Retinal pigment epithelial cell (primary cell): ENCODE measurements at regions not wholly inside any gene's neighbourhood (a gene's known extent, or its start where the extent isn't known, plus 50 kb on each side); places are given as distances from the start of the nearest gene placed in this dataset.
"Not testable (repeated sequence)": the region's sequence is repeated elsewhere in the genome, so short reads cannot be mapped to it uniquely, and the experiment has no call there.

Source experiments
- DNase-seq: peaks from one replicate; pipeline ENCODE4 v3.0.0-alpha.2; 2010; ENCODE audit warnings: low read depth
- H3K4me3 ChIP-seq: 2 replicates; pipeline ENCODE4 v1.5.1; 2011; ENCODE audit warnings: mild to moderate bottlenecking, low read length, control low read depth, moderate library complexity
- CTCF ChIP-seq: conservative IDR thresholded peaks from 2 replicates; pipeline ENCODE4 v1.5.1; 2011; ENCODE audit warnings: low read depth, low read length, control low read depth, inconsistent platforms

GRCh38 chr4:187668526-187669082 is 327.0 kb upstream of the ZFP42 start:
- H3K4me3 ChIP-seq = no peak overlapping the region
- no peak for DNase-seq
- no peak for TF ChIP-seq CTCF

- not testable (repeated sequence) for H3K4me3 ChIP-seq, DNase-seq
Observed at GRCh38 chr4:187671521-187671920, 324.1 kb upstream of the ZFP42 start.

GRCh38 chr4:187671958-187672357 is 323.6 kb upstream of the ZFP42 start:
- H3K4me3 ChIP-seq = not testable (repeated sequence)

GRCh38 chr4:187672526-187672925 is 323.0 kb upstream of the ZFP42 start:
- H3K4me3 ChIP-seq, DNase-seq: not testable (repeated sequence)

More at GRCh38 chr4:187671958-187672357, 323.6 kb upstream of the ZFP42 start:
- DNase-seq = not testable (repeated sequence)

GRCh38 chr4:187679450-187679849 is 316.1 kb upstream of the ZFP42 start:
- DNase-seq = no peak
- TF ChIP-seq CTCF = no peak
- H3K4me3 ChIP-seq = no peak overlapping the region

GRCh38 chr4:187685247-187685646 is 310.3 kb upstream of the ZFP42 start:
- no peak for TF ChIP-seq CTCF
- DNase-seq = no peak
- no peak overlapping the region for H3K4me3 ChIP-seq

GRCh38 chr4:187687697-187688096 is 307.9 kb upstream of the ZFP42 start:
- H3K4me3 ChIP-seq = no peak overlapping the region
- no peak for DNase-seq
- TF ChIP-seq CTCF = no peak

GRCh38 chr4:187692626-187693025 is 302.9 kb upstream of the ZFP42 start:
- TF ChIP-seq CTCF = no peak
- H3K4me3 ChIP-seq = no peak overlapping the region
- DNase-seq = no peak

GRCh38 chr4:187695531-187695930 is 300.0 kb upstream of the ZFP42 start:
- DNase-seq, H3K4me3 ChIP-seq: not testable (repeated sequence)
